ENCODE measurements at regions not wholly inside any gene's neighbourhood (a gene's known extent, or its start where the extent isn't known, plus 50 kb on each side); places are given as distances from the start of the nearest gene placed in this dataset.

DNA sequence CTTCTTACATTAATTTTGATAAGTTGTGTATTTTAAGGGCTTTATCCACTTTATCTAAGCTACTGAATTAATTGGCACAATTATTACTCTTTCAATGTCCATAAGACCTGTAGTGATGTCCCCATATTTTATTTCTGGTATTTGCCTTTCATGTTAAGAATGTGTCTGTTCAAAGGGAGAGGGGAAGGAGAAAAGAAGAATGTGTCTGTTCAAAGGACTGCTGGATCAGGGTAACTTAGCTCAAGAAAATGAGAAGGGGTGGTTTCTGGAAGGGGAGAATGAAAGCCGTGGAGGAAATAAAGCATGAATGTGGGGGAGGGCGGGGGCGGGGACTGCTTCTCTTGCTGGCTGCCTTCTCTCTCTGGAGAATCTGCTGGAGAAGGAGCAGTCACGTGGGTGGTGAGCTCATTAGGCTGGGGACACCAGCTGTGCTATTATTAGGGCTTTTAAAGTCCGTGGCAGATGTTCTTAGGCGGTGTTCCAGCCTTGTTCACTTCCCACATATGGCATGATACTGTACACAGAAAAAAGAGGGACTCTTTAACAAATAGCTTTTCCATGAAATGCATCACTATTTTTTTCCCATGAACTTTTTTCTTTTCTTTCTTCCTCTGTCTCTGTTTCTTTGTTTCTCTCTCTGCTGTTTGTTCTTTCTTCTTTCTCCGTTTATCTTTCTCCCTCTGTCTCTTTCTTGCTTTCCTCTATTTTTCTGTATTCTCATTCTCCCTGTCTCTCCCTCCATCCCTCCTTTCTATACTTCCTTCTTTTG, 63.7 kb upstream of the ULK4 start:
- Histone ChIP-seq H3K27me3 (ENCODE audit: control insufficient read depth, insufficient read depth, low read length) (no peaks in the 10 kb centered on the region), H3K4me1 (ENCODE audit: control insufficient read depth, insufficient read depth, low read length) (peaks cover 54% of the 10 kb centered on the region), H3K36me3 (ENCODE audit: control insufficient read depth, insufficient read depth, low read length) (no peaks in the 10 kb centered on the region), H3K4me3 (ENCODE audit: low read length) (peak overlapping the region; percentile 16), H3K27ac (ENCODE audit: low read length) (peak overlapping the region; percentile 99), H3K9me3 (replicated peaks; ENCODE audit: control insufficient read depth, low read depth, low read length) (no peaks in the 10 kb centered on the region)
- DNase-seq: peak; percentile 100
- 0% methylated on average over 3 of the region's 7 CpGs for WGBS (ENCODE audit: insufficient coverage)

GRCh38 chr3:42024591-42025351, 62.9 kb upstream of the ULK4 start:
- Histone ChIP-seq H3K36me3 (ENCODE audit: control insufficient read depth, insufficient read depth, low read length) (no peaks in the 10 kb centered on the region), H3K27me3 (ENCODE audit: control insufficient read depth, insufficient read depth, low read length) (no peaks in the 10 kb centered on the region), H3K4me3 (ENCODE audit: low read length) (no peak overlapping the region), H3K9me3 (replicated peaks; ENCODE audit: control insufficient read depth, low read depth, low read length) (no peaks in the 10 kb centered on the region), H3K4me1 (ENCODE audit: control insufficient read depth, insufficient read depth, low read length) (peaks cover 57% of the 10 kb centered on the region), H3K27ac (ENCODE audit: low read length) (peak overlapping the region; percentile 99)
- peak; percentile 75 for DNase-seq
- no CpG with 5 or more reads among the region's 10 CpGs for WGBS (ENCODE audit: insufficient coverage)

DNA sequence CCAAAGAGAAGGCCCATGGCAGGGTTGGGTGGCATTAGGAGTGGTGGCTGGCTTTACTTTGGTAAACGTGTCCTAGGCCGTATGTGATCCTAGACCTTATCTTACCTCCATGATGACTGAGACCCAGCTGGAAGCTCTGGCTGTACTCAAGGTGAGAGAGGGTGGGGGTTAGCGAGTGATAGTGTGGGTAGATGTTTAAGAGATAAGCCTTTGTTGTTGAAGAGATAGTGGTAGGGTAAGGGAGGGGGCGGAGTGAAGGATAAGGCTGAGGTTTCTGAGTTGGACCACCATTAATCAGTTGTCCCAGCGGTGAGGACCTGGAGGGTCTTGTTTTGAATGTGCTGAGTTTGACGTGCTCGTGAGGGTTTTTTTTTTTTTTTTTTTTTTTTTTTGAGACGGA, 61.5 kb upstream of the ULK4 start:
- Histone ChIP-seq H3K36me3 (ENCODE audit: control insufficient read depth, insufficient read depth, low read length) (no peaks in the 10 kb centered on the region), H3K27ac (ENCODE audit: low read length) (no peak overlapping the region), H3K4me1 (ENCODE audit: control insufficient read depth, insufficient read depth, low read length) (peaks cover 63% of the 10 kb centered on the region), H3K27me3 (ENCODE audit: control insufficient read depth, insufficient read depth, low read length) (no peaks in the 10 kb centered on the region), H3K9me3 (replicated peaks; ENCODE audit: control insufficient read depth, low read depth, low read length) (no peaks in the 10 kb centered on the region), H3K4me3 (ENCODE audit: low read length) (no peak overlapping the region)
- DNase-seq: no peak
- 100% methylated on average over 1 of the region's 8 CpGs for WGBS (ENCODE audit: insufficient coverage)

DNA sequence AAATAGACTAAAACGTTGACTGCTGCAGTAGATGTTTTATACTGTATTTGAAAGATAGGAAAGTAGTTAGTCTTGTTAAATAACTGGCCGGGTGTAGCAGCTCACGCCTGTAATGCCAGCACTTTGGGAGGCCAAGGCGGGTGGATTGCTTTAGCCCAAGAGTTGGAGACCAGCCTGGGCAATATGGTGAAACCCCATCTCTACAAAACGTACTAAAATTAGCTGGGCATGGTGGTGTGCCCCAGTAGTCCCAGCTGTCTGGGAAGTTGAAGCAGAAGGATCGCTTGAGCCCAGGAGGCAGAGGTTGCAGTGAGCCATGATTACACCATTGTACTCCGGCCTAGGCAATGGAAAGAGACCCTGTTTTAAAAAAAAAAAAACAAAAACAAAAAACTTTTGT, 60.5 kb upstream of the ULK4 start:
- Histone ChIP-seq H3K9me3 (replicated peaks; ENCODE audit: control insufficient read depth, low read depth, low read length) (no peaks in the 10 kb centered on the region), H3K4me1 (ENCODE audit: control insufficient read depth, insufficient read depth, low read length) (peaks cover 63% of the 10 kb centered on the region), H3K27ac (ENCODE audit: low read length) (peak overlapping the region; percentile 29), H3K4me3 (ENCODE audit: low read length) (no peak overlapping the region), H3K27me3 (ENCODE audit: control insufficient read depth, insufficient read depth, low read length) (no peaks in the 10 kb centered on the region), H3K36me3 (ENCODE audit: control insufficient read depth, insufficient read depth, low read length) (no peaks in the 10 kb centered on the region)
- DNase-seq: no peak
- 34% methylated on average over 4 of the region's 7 CpGs for WGBS (ENCODE audit: insufficient coverage)

DNA sequence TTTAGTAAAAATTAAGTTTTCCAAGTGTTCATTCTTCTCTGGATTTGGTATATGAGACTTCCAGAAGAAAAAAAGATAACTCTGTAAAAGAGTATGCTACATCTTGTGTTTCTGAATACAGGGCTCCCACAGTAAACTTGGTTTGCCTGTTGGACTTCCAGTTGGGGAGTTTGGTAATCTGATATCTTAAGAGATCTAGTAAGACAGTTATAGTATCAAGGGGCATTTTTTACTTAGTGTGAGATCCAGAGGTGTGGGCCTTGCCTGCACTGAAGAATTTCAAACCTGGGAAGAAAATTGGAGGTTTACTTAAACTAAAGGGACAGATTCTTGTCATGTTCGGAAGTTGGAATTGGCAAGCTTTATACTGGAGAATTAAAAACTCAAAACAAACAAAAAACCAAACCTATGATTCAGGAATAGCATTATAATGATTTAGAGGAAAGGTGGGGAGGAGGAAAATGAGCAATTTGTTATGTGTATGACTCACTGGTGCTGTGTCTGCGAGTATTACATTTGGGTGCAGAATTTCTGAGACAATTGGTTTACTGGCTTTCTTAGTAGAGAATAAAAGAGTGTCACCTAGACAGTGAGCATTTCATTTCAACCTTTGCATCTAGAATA, 58.9 kb upstream of the ULK4 start:
- H3K27me3 ChIP-seq (ENCODE audit: control insufficient read depth, insufficient read depth, low read length): no peaks in the 10 kb centered on the region
- H3K27ac ChIP-seq (ENCODE audit: low read length): peak overlapping the region; percentile 74
- H3K4me3 ChIP-seq (ENCODE audit: low read length): no peak overlapping the region
- H3K36me3 ChIP-seq (ENCODE audit: control insufficient read depth, insufficient read depth, low read length): no peaks in the 10 kb centered on the region
- no peaks in the 10 kb centered on the region for H3K9me3 ChIP-seq (replicated peaks; ENCODE audit: control insufficient read depth, low read depth, low read length)
- peaks cover 66% of the 10 kb centered on the region for H3K4me1 ChIP-seq (ENCODE audit: control insufficient read depth, insufficient read depth, low read length)
- DNase-seq: no peak
- no CpG with 5 or more reads among the region's 2 CpGs for WGBS (ENCODE audit: insufficient coverage)

DNA sequence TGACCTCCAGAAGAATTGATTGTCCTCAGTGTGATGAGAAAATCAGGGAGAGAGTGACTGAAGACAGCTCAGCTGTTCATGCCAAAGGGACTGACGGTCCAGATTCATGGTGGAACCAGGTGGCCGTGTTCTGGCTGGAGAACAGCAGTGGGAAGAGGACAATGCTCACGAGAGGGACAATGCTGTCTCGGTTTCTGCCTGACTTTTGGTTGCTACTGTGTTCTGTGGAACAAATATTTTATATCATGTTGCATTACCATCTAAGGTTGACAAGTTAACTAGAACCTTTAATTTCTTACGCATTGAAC, 58.0 kb upstream of the ULK4 start:
- peak; percentile 45 for DNase-seq
- Histone ChIP-seq H3K36me3 (ENCODE audit: control insufficient read depth, insufficient read depth, low read length) (no peaks in the 10 kb centered on the region), H3K4me1 (ENCODE audit: control insufficient read depth, insufficient read depth, low read length) (peaks cover 68% of the 10 kb centered on the region), H3K27ac (ENCODE audit: low read length) (peak overlapping the region; percentile 74), H3K4me3 (ENCODE audit: low read length) (no peak overlapping the region), H3K9me3 (replicated peaks; ENCODE audit: control insufficient read depth, low read depth, low read length) (no peaks in the 10 kb centered on the region), H3K27me3 (ENCODE audit: control insufficient read depth, insufficient read depth, low read length) (no peaks in the 10 kb centered on the region)
- 22% methylated on average over 2 of the region's 5 CpGs for WGBS (ENCODE audit: insufficient coverage)

GRCh38 chr3:42019144-42019952, 57.4 kb upstream of the ULK4 start:
- WGBS (ENCODE audit: insufficient coverage): 80% methylated on average over 1 of the region's 6 CpGs
- Histone ChIP-seq H3K4me1 (ENCODE audit: control insufficient read depth, insufficient read depth, low read length) (peaks cover 65% of the 10 kb centered on the region), H3K27ac (ENCODE audit: low read length) (peak overlapping the region; percentile 74), H3K4me3 (ENCODE audit: low read length) (no peak overlapping the region), H3K36me3 (ENCODE audit: control insufficient read depth, insufficient read depth, low read length) (no peaks in the 10 kb centered on the region), H3K27me3 (ENCODE audit: control insufficient read depth, insufficient read depth, low read length) (no peaks in the 10 kb centered on the region), H3K9me3 (replicated peaks; ENCODE audit: control insufficient read depth, low read depth, low read length) (no peaks in the 10 kb centered on the region)
- no peak for DNase-seq

- Histone ChIP-seq H3K9me3 (replicated peaks; ENCODE audit: control insufficient read depth, low read depth, low read length) (no peaks in the 10 kb centered on the region), H3K27ac (ENCODE audit: low read length) (peak overlapping the region; percentile 90), H3K4me3 (ENCODE audit: low read length) (peak overlapping the region; percentile 98), H3K27me3 (ENCODE audit: control insufficient read depth, insufficient read depth, low read length) (no peaks in the 10 kb centered on the region), H3K4me1 (ENCODE audit: control insufficient read depth, insufficient read depth, low read length) (peaks cover 47% of the 10 kb centered on the region), H3K36me3 (ENCODE audit: control insufficient read depth, insufficient read depth, low read length) (no peaks in the 10 kb centered on the region)
- WGBS (ENCODE audit: insufficient coverage): 0% methylated on average over 7 of the region's 11 CpGs
- DNase-seq: peak; percentile 86
Measured at GRCh38 chr3:42014921-42015533, 53.1 kb upstream of the ULK4 start.

DNA sequence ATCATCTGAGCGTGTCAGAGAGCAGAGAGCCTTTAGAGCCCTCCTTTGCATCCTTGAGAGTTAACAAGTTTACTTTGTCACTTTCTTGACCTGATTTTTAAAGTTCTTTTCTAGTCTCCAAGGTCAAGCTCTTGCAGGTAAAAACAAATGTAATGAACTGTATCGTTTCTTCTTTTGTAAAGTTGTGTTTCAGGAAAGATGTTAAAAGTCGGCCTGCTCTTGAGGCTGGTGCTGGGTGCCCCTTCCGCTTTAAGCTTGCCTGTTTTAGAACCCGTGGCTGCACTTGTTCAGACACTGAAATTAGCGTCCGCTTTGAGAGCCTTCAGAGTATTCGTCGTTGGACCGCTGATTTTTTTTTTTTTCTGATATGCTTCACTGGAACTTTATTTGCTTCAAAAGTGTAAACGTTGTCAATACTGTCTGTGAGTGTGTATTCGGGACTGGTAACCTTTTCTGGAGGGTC, 52.6 kb upstream of the ULK4 start:
- peak overlapping the region; percentile 90 for H3K27ac ChIP-seq (ENCODE audit: low read length)
- peaks cover 42% of the 10 kb centered on the region for H3K4me1 ChIP-seq (ENCODE audit: control insufficient read depth, insufficient read depth, low read length)
- H3K27me3 ChIP-seq (ENCODE audit: control insufficient read depth, insufficient read depth, low read length): no peaks in the 10 kb centered on the region
- H3K9me3 ChIP-seq (replicated peaks; ENCODE audit: control insufficient read depth, low read depth, low read length): no peaks in the 10 kb centered on the region
- WGBS (ENCODE audit: insufficient coverage): 6% methylated on average over 6 of the region's 12 CpGs
- peak; percentile 84 for DNase-seq
- peak overlapping the region; percentile 98 for H3K4me3 ChIP-seq (ENCODE audit: low read length)
- H3K36me3 ChIP-seq (ENCODE audit: control insufficient read depth, insufficient read depth, low read length): no peaks in the 10 kb centered on the region

Measured in muscle of leg (tissue), 3 donors.